NCI-H2081 treated with DMSO at 0.1 percent for 48 hours (cell line): ENCODE measurements at regions not wholly inside any gene's neighbourhood (a gene's known extent, or its start where the extent isn't known, plus 50 kb on each side); places are given as distances from the start of the nearest gene placed in this dataset.

Source experiments
- DNase-seq: peaks from one replicate; lab custom pipeline; 2025; lab: John Stamatoyannopoulos, UW

GRCh38 chr5:61828856-61829255, 477.1 kb upstream of the KIF2A start:
- DNase-seq = no peak

GRCh38 chr5:61831736-61832135, 474.3 kb upstream of the KIF2A start:
- no peak for DNase-seq

GRCh38 chr5:61837788-61838187, 468.2 kb upstream of the KIF2A start:
- no peak for DNase-seq

DNA sequence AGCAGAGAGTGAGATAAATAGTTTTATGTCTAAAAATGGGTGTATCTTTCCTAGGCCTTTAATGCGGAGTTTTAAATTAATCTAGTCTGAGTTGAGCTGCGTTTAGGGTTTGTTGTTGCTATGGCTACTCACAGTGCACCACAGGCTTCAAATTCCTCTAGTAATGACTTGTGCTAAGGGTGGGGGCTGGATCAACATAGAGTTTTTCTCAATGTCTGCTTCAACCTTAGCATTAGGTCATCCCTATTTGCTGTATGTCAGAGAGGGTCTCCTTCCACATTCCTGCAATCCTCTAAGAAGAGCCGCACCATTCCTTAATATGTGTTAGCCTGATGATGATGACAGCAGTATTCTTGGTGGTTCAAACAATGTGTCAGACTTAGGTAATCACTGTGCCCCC, 465.6 kb upstream of the KIF2A start:
- no peak for DNase-seq

DNA sequence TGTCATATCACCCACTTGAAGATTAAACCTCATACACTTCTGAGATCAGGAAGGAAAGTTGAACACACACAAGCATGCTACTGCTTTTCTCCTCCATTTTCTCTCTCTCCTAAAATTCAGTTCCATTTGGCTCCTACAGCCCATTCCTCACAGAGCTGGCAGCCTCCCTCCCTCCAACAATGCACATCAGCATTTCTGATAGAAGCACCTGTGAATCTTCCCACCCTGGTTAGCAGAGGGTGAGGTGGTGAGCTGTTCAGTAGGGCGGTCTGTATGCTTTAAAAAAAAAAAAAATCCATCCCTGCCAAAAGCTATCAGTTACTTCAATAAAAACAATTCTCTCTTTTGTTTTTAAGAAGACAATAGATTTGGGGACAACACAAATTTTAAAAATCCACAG, 463.2 kb upstream of the KIF2A start:
- no peak for DNase-seq

- no peak for DNase-seq
Measured at GRCh38 chr5:61850696-61851095, 455.3 kb upstream of the KIF2A start.

- no peak for DNase-seq
Measured at GRCh38 chr5:61854531-61854930, 451.5 kb upstream of the KIF2A start.

- no peak for DNase-seq
Measured at GRCh38 chr5:61860978-61861377, 445.0 kb upstream of the KIF2A start.

DNA sequence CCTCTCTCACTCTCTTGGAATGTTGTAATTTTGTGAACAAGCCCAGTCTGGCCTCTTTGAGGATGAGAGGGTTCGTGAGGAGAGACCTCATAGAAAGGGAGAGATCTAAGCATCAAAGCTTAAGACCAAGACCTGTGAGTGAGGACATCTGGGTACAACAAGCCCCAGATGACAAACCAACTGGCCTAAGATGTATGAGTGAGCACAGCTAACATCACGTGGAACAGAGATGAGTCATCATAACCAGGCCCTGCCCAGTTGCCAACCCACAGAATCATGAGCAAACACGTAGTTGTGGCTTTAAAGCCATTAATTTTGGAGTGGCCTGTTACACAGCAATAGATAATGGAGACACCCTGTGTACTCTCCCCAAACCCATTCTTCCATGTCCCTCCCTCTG, 439.1 kb upstream of the KIF2A start:
- DNase-seq = no peak

- DNase-seq = no peak
Measured at GRCh38 chr5:61869333-61869732, 436.7 kb upstream of the KIF2A start.

DNA sequence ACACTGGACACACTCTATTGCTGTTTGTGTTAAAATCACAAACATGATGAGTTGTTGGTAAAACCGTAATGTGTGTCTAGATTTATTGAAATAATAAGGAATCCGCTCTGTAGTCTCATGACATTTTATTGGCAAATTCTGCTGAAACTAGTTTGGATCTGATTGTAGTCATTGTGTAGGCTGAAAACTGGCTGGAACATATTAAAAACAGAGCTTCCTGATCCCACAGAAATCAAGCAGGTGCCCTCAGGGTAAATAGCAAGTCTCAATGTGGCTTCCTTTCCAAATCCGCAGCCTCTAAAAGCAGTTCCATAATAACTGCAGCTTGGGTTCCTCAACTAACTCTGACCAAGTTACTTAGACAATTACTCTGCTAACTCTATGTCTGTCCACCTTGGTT, 427.5 kb upstream of the KIF2A start:
- no peak for DNase-seq

GRCh38 chr5:61881821-61882487, 424.1 kb upstream of the KIF2A start:
- DNase-seq = no peak

GRCh38 chr5:61882901-61883500, 423.0 kb upstream of the KIF2A start:
- no peak for DNase-seq

DNA sequence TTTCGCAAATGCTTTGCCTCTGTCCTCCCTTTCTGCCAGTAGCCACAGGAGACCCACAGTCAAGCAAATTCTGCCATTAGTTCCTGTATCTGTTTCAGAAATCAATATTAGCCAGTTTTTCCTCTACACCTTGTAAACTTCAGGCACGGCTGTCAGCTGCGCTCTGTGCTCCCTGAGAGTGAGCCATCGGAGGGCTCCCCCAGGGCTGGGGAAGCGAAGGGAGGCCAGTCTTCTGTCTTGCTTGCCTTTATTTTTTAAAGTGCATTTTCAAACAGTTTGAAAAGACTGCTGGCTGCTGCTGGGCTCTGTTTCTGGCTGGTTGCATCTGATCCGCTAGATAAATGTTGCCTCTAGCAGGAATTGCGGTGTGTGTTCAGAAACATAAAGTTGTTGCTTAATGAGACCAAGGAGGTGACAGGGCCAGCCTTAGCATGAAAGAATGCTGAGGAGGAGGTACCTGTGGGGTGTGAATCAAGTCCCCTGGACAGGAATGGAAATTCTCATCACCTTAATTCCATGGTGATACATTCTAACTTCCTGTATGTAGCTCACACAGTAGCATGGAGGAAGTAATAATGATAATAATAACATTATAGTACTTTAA, 421.7 kb upstream of the KIF2A start:
- no peak for DNase-seq

DNA sequence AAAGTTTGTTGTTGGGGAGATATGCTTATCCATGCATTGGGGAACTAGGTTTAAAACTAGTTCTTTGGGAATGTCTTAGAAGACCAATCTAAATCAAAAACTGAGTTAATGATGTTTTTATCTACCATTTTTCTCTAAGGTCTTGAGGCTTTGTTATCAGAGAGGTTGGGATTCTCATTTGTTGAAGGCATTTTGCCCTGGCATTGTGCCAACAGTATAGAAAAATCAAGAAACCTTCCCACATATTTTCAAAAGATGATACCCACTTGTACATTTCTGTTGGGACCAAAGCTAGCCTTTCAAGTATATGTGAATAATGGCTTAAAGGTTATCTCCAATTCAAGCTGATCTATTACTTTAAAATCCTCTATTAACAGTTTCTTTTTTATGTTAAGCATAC, 419.8 kb upstream of the KIF2A start:
- no peak for DNase-seq

- no peak for DNase-seq
Measured at GRCh38 chr5:61887271-61887670, 418.7 kb upstream of the KIF2A start.

DNA sequence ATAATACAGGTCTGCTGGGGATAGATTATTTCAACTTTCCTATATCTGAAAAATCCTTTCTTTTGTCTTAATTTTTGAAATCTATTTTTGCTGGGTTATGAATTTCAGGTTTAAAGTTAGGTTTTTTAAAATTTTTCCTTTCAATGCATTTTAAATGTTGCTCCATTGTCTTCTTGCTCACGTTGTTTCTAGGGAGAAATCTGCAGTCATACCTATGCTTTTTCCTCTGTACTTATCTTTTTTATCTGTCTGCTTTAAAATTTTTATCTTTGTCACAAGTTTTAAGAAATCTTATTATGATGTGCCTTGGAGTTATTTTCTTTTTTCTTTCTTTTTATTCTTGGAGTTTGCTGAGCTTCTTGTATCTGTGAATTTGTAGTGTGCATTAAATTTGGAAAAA, 412.0 kb upstream of the KIF2A start:
- no peak for DNase-seq

- DNase-seq = no peak
Measured at GRCh38 chr5:61896811-61897210, 409.2 kb upstream of the KIF2A start.

DNA sequence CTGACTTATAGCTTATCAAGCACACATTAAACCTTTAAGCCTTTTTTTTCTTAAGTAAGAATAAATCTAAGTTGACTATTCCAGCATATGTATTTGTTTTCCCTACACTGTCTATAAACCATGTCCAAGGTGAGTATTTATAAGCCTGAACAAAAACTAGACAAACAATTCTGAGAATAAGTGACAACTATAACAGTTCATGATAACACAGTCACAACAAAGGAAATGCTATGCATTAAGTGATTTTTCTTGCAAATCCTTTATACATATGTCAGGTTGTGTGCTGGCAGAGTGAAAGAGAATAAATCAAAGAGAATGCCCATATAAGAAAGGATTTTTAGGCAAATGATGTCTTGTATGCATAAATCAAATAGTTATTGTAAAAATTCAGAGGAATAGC, 408.8 kb upstream of the KIF2A start:
- DNase-seq = no peak

- DNase-seq = no peak
Measured at GRCh38 chr5:61901997-61902396, 404.0 kb upstream of the KIF2A start.

GRCh38 chr5:61904730-61905129, 401.3 kb upstream of the KIF2A start:
- no peak for DNase-seq

DNA sequence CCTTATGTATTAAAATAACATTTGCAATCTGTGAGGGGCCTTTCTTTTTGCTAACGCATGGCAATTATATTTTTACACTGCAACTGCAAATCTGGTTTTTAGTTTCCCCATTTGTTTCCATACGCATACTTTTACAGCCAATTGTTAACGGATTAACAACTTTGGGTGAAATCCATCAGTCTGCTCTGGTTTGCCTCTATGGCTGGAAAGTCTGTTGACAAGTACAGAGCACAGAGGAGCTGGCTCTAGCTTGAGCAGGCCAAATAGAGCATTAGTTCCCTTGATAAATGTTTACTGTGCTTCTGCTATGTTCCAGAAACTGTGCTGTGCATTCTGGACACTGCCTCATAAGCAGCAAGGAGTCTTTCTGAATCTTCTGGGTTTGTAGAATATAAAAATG, 400.4 kb upstream of the KIF2A start:
- no peak for DNase-seq

DNA sequence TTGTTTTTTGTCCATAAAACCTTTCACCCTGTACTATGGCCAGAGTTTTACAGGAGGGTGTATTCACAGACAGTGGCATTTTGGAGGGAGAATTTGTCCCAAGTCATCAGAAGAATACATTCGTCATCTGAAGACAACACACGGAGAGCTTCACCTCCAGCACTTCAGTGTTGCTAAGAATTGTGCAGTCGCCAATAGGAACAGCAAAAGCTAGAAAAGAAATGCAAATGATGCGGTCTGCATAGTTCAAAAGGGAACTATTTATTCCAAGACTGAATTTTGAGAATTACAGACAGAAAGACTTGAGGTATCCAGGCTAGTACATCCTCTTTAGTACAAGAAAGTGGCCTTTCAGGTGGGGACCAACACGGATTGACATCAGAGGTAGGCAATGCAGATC, 399.2 kb upstream of the KIF2A start:
- DNase-seq = no peak

GRCh38 chr5:61907995-61908394, 398.0 kb upstream of the KIF2A start:
- DNase-seq = no peak
